Right ventricle myocardium superior (tissue), 1 donor: ENCODE measurements at regions not wholly inside any gene's neighbourhood (a gene's known extent, or its start where the extent isn't known, plus 50 kb on each side); places are given as distances from the start of the nearest gene placed in this dataset.

Experiments
- ATAC-seq: fragments of 200-7000 bp; cut with Tn5 transposase; one replicate; pipeline ENCODE4 v1.9.1; 2020; ENCODE audit warnings: mild to moderate bottlenecking; ENCODE audit not compliant: poor library complexity
- DNase-seq: peaks from one replicate; pipeline ENCODE4 v3.0.0-alpha.2; 2020
- intact Hi-C: fragments of 100-400 bp; cut with DNase I; formaldehyde crosslinking; loops from one replicate; pipeline ENCODE4 v1.11.2; 2022
- donor health status: DM: no; HTN: yes; CAD: no; lungs with severe emphysema.

DNA sequence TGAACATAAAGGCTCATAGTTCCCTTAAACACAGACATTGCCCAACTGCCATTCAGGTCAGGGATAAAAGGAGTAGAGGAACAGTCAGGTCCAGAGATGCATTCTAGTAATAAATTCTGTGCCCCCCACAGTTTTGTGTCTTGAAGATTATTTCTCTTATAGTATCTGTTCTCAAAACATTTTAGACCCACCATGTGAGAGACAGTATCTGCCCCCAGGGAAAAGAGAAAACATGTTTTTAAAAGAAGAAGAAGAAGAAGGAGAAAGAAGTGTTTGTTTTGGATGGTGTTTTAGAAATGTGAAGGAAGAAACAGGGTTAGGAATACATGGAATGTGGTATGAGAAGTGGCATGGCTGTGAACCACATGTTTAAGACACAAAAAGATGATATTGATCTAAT, 629.6 kb upstream of the EPHA7 start:
- no peak for DNase-seq
- no peak for ATAC-seq
- intact Hi-C loops: no loop called here

DNA sequence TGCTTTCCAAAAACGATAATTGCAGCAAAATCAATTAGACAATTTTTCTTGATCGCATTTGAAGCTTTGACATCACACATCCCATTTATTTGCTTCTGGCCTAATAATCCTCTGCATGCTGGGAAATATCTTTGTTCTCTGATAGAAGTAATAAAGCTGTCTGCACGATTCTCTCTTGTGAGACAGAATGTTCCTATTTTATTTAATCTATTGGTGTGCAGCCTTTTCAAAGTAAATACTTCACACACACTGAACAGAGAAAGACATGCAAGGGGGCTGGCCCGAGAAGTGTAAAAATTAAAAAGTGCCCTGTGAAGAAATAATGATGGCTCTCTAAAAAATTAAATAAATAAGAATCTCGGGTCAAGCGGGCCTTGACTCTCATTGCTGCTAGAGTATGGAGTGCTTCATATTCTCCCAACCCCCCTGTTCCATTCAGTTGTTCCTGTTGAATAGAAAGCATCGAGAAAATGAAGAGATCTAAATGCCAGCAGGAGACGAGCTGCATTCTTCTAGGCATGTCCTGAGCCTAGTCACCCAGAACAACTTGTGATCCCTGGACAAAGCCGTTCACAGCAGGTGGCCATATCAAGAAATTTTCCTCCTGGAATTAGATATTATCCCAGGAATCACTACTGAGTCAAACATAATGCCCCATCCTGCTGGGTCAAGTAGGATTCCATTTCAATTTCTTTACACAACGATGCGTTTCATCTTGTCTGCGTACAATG, 625.9 kb upstream of the EPHA7 start:
- intact Hi-C loops: no loop called here
- ATAC-seq (no peak), DNase-seq (no peak)

DNA sequence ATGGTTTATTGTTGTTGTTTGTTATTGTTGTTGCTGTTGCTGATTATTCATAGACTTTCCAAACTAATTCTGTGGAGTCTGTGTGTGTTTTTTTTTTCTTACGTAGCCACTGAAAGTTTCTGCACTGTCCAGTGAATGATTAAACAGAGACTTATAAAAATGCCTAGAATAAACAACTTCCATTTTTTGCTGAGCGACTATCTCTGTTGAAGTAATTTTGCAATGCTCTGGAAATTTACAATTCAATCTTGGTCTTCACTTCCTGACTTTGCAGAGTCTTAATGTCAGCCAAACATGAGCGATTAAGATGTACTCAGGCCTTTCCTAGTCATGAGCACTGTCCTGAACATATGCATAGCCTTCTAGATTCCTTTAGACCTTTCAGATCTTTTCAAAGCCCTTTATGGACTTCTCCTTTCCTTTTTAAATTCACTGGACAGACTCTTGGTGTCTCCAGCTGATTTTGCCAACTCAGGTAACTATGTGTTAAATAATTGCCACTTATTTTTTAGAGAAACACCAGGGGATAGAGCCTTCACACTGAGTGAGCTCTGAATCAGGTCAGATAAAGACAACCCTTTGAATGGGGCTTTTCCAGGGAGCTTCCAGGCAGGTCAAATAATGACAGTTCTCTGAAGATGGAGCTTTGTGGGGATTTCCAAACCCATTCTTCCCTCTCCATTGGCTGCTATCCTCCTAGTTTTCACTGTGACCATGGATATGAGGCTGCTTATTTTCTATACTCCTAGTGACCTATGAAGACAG, 622.8 kb upstream of the EPHA7 start:
- intact Hi-C loops: no loop called here
- no peak for DNase-seq
- no peak for ATAC-seq

DNA sequence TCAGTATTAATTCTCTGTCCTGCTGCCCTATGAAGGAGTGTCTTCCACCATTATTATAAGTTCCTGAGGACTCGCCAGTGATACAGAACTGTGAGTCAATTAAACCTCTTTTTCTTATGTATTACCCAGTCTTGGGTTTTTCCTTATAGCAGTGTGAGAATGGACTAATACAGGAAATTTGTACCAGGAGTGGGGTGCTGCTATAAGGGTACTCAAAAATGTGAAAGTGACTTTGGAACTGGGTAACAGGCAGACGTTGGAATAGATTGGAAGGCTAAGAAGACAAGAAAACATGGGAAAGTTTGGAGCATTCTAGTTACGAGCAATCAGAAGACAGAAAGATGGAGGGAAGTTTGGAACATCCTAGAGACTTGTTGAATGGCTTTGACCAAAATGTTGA, 616.7 kb upstream of the EPHA7 start:
- DNase-seq: no peak
- intact Hi-C loops: no loop called here
- ATAC-seq: no peak

DNA sequence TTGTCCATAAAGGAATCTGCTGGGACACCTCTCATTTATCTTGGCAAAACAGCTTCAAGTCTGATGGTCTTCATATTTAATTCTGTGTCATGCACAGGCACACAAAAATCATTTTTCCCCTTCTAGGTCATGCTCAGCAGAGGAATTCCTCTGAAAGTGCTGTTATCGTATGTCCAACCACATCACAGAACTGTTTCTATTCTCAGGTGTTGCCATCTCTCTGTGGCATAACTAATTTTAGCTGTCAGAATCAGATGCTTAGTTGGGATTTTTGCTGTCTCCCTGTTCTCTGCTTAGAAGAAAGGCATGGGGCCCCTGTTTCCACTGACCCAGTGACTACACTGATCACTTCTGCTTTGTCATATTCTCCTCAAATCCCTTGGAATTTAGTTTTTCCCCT, 608.0 kb upstream of the EPHA7 start:
- intact Hi-C loops: no loop called here
- ATAC-seq (no peak), DNase-seq (no peak)

DNA sequence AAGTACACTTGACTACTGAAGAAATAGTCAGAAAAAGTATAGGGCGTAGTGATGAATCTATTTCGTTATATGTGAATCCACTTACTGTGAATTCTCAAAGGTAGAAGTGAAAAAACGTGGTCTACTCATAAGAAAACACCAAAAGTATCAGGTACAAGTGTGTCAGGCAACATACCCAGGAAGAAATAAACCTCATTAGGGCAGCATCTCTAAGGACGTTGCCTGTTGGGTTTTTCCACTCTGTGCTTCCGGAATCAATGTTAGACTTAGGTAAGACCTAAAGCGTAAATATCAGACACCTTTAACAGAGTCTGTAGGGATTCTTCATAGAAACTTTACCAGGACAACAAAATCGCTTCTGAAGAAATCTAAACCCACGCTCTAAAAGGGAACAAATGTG, 607.2 kb upstream of the EPHA7 start:
- DNase-seq (no peak), ATAC-seq (no peak)
- intact Hi-C loops: no loop called here

DNA sequence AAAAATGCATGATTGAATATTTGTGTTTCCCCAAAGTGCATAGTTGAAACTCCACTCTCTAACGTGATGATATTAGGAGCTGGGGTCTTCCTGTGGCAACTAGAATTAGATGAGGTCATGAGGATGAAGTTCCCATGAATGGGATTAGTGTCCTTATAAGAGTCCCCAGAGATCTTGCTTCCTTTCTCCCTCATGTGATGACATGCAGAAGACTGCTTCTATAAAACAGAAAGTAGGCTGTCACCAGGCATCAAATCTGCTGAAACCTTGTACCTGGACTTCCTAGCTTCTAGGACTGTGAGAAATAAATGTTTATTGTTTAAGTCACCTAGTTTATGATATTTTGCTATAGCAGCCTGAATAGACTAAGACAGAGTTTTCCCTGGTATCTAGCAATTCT, 586.5 kb upstream of the EPHA7 start:
- ATAC-seq (no peak), DNase-seq (no peak)
- intact Hi-C loops: no loop called here

DNA sequence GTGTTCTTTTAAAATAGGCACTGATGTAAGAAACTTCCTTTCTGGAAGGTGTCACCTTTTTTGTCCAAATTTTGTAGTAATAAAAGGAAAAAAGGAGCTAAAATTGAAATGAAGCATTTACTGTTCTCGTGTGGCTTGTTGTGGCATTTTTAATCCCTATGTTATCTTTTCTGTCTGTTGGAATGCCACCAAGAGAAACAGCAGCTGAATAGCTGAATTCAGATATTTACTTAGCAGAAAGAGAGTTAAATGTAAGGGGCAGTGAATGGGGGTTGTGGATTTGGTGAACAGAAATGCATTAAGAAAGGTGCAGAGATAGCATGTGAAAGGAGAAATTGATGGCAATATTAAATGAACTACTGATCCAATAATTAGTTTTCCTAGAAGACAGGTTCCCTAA, 573.6 kb upstream of the EPHA7 start:
- intact Hi-C loops: no loop called here
- ATAC-seq: no peak
- no peak for DNase-seq

DNA sequence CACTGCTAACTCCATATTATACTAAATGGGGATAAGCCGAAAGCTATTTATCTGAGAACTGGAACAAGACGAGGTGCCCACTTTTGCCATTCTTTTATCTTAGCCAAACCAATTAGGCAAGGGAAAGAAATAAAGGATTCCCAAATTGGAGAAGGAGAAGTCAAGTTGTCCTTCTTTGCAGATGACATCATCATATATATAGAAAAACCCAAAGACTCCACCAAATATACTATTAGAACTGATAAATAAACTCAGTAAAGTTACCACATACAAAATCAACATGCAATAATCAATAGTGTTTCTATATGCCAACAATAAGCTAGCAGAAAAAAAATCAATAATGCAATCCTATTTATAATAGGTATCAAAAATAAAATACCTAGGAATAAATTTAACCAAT, 570.3 kb upstream of the EPHA7 start:
- DNase-seq (no peak), ATAC-seq (no peak)
- intact Hi-C loops: no loop called here

DNA sequence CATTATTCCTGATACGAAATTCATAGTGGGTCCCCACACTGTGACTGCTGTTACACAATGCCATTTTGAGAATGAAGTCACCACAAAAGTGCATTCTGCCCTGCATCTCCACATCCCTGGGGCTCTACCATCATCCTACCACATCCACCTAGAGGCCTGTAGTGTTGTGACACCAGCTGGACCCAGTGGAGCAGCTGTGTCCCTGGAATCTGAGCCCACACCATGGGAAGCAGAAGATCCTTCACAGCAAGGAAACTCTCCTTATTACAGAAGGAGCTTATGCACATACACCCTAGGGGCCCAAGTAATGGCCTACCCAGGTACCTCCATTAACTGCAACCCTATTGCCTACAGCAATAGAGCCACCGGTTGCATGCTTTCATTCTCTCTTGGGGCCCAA, 566.6 kb upstream of the EPHA7 start:
- DNase-seq (no peak), ATAC-seq (no peak)
- intact Hi-C loops: no loop called here

DNA sequence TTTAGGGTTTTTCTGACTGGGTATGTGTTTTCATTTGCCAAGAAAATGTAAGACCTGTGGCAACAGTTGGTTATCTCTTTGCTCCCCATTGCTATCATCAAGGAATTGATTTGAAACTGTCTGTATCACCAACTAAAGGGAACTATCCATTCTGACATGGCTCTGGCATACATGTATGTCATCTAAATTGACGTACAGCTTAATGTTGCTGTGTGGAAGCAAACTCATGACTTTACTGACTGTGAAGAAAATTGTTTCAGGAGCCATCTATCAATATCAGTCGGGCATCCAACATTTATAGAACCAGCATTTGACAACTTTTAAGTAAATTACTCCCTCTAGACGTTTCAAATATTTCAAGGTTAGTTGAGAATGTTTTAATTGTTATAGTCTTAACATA, 555.8 kb upstream of the EPHA7 start:
- DNase-seq (no peak), ATAC-seq (no peak)
- intact Hi-C loops: no loop called here

DNA sequence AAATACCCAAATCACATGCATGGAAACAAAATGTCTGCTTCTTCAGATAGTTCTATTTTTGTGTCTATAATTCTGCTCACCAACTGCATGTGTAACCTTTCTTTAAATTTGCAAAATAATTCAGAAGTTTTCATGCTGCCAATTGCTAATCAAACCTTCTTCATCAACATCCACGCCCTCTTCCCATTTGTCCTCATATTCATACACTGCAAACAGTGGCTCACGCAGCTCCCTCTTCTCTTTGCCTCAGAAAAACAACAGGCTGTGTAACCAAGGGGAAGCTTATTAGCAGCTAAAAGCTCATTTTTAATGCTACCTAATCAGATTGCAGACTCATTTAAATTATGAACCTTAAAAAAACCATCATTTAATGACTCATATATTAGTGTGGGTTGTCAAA, 555.0 kb upstream of the EPHA7 start:
- ATAC-seq: no peak
- intact Hi-C loops: no loop called here
- DNase-seq: no peak

DNA sequence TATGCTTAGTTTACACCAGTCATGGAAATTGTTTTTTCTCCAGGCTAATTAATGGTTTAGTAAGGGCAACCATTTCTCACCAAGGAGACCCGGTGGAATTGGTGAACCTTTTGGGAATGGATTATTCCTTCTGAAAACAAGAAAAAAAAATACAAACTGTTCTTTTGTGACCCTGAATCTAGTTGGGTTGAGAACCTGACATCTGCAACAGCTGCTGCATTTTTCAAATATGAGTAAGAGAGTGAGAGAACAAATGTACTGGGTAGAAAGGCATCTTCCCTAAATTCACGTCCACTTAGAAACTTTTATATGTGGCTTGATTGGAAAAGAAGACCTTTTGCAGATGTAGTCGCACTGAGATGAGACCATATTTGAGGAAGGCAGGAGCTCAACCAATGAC, 553.4 kb upstream of the EPHA7 start:
- ATAC-seq: no peak
- DNase-seq: no peak
- intact Hi-C loops: no loop called here

DNA sequence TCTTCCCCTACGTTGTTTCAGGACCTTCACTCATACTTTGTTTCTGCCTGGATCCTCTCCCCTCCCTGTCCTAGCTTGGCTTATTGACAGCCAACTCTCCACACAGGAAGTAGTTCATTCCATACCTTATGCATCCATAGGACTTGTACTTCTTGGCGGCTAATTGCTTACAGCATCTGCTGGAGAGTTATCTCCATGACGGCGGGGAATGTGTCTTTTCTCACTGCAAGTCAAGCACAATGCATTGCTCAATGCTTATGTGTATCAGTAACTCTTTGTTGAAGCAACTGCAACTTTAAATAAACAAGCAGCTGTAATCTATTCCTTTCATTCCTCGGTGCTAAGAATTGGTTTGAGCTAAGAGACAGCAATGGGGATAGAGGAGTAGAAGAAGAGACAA, 551.3 kb upstream of the EPHA7 start:
- intact Hi-C loops: no loop called here
- DNase-seq (no peak), ATAC-seq (no peak)

DNA sequence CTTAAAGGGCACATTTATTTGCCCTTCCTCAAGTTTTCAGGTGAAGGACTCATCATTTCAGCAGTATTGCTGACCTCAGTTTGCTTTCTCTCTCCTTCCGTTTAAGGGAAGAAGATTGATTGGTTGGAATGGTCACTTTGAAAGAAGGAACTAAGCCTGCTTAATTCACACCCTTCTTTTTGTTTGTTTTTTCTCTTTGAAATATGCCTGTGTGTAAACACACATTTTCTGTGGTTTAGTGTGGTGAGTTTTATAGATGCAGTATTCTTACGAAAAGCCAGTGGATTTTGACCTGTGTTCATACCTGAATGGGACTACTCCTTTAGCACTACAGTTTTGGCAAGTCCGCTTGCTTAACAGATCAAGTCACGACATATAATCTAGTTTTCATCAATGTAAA, 548.8 kb upstream of the EPHA7 start:
- ATAC-seq (no peak), DNase-seq (no peak)
- intact Hi-C loops: no loop called here

DNA sequence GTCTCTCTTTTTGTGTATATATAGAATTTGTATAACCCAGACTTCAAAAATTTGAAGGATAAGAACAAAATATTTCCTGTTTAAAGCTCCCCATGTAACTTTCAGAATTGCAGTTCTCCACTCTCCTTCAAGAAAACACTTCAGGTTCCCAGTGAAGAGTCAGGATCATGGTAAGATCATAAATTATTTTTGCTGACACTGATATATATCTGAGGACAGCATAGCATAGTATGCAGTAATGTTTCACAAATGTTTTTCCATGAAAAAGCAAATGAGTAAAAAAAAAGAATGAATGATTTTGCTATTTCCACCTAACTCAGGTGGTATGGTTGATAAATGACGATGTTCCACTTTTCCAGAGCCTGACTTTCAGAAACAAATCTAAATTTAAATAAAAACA, 545.6 kb upstream of the EPHA7 start:
- intact Hi-C loops: no loop called here
- ATAC-seq (no peak), DNase-seq (no peak)

DNA sequence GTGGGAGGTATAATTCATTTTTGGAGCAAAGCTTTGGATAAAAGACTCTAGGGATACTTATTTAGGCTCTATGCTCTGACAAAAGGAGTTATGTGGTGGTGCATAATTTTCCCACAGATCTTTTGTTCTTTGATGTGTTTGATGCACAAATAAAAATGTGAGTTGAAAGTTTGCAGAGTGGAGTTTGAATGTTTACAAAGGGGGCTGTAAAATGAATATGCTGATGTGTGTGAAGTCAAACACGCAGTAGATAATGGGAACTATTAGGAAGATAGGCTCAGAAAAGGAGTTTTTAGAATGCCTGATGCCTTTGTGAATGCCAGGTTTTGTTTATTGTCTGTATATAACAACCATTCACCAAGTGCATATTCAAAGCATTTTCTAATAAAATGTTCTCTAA, 545.0 kb upstream of the EPHA7 start:
- intact Hi-C loops: no loop called here
- ATAC-seq: no peak
- no peak for DNase-seq

DNA sequence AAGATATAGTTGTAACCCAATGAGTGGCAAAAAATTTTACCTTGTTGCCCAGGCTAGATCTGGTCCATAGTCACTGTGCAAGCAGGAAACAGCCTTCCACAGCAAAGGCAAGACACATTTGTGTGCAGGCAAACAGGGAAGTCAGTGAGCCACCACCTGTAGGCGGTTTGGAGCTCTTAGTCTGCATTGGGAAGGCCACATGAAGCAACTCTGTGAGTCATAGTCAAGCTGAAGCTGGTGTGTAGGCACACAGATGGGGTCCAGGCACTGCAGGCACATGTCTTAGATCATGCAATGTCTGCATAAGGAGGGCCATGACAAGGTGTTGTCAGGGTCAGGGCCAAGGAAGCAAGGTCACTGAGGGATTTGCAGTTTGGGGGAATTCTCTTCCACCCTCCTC, 543.2 kb upstream of the EPHA7 start:
- DNase-seq (no peak), ATAC-seq (no peak)
- intact Hi-C loops: no loop called here

DNA sequence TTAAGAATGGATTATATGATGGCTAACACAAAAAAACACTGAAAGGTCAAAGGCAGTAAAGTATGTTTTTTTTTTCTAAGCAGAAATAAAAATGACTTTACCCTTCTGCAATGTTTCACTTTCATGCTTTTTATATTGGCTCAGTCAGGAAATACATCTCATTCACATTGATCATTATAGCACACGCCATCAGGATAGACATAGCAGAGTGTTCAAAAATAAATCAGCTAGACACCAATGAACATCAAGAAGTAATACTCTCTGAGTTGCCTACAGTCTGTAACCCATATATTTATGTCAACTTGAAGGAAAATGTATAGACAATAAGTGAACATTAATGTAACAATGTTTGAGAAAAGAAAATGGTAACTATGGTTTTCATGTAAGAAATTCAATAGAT, 535.2 kb upstream of the EPHA7 start:
- DNase-seq (no peak), ATAC-seq (no peak)
- intact Hi-C loops: no loop called here

DNA sequence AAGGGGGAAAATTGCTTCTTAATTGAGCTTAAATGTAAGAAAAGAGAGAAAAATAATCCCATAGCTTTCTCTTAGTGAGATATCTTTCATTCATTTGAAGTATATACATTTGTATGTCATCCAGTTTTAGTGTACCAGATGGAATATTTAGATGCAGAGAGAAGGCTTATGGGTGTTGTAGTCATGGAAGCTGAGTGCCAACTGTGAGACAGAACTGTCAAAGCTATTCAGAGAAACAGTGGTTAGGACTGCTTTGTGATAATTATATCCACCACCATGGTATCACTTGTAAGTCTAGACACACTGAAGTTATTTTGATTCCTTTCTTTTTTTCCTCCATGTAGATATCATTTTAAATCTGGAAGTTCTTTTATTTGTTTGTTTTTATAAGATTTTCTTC, 524.3 kb upstream of the EPHA7 start:
- ATAC-seq (no peak), DNase-seq (no peak)
- intact Hi-C loops: no loop called here

DNA sequence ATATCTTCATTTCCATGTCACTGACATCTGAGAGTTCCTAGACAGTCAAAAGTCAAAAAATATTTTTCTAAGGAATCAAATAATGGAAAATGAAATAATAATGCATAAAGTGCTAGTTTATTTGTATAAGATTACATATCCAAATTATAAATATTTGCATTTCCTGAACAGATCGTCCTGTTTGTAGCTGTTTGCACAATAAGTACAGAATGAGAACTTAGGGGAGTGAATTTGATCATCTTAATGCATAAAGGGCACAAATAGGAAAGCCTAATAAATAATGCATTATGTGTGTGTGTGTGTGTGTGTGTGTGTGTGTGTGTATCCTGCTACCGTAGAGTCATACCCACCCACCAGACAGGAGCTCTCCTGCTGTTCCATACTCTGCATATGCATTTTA, 521.0 kb upstream of the EPHA7 start:
- DNase-seq: no peak
- ATAC-seq: no peak
- intact Hi-C loops: no loop called here
